COR-L47 (cell line): ENCODE measurements at regions not wholly inside any gene's neighbourhood (a gene's known extent, or its start where the extent isn't known, plus 50 kb on each side); places are given as distances from the start of the nearest gene placed in this dataset.

Experiments used
- DNase-seq: peaks from one replicate; lab custom pipeline; 2025; lab: John Stamatoyannopoulos, UW

DNA sequence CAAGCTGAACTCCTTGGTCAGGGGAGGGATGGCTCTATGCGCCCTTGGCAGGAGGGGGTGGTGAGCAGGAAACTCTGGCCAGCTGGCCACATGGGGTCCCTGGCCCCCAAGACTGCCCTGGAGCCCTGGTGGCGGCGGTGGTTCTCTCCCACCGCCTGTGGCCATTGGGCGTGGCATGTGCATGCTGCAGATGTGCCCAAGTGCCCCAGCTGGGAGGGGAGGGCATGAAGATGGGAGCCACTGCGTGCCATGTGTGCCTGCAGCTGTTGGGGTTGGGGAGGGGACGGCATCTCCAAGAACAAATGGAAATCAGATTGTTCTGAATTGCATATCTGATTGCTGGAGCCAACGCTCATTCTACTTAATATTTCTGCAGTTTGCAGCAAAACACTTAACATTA, 115.7 kb upstream of the IGF1 start:
- DNase-seq: no peak

DNA sequence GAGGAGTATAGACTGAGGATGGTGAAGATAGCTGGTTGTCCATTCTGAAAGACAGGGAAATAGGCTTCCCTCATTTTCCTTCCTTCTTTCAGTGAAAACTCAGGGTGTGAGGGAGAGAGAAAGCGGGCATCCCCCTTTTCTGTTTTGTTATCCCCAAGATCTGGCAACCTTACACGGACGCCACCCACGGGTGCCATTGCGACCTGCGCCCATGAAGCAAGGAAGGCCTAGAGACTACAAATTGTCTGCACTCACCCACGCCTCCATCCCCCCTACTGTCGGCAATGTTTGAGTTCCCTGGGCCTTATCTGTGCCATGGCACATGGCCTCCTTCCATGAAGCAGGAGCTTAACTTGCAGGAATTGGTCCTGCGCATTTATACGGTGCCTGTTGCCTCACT, 115.0 kb upstream of the IGF1 start:
- DNase-seq: no peak

DNA sequence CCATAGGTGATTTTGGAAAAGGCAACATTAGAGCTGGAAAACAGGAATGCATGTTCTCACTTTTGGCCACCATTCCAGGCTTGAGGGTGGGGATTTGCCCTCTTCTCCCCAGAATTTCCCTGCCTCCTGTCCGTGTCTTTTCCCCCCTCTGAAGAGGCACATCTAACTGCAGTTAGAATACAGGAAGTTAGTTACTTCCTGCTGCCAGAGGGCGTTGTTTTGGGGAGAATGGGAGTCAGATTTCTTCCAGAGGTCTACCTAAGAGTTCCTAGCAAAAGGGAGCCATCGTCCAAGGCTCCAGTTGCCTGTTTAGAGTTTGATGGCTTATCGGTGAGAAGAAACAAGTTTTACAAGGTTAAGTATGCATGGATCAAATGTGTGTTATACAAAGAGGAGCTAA, 112.8 kb upstream of the IGF1 start:
- no peak for DNase-seq

DNA sequence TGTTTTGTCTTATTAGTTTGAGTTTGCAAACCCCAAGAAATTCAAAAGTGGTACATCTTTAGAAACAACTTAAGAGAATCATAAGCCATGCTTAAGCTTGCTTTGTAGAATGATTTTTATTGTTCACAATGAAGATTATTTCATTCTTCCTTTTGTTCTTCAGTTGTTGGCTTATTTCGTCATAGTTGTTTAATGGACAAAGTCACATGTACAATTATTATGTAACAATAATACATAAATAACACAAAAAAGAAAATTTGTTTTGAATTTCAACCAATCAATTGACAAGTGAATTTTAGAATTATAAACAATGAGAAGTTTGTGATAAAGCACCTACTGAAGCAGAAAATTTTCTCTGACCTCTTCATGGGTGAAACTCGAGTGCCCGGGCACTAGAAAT, 111.8 kb upstream of the IGF1 start:
- no peak for DNase-seq

DNA sequence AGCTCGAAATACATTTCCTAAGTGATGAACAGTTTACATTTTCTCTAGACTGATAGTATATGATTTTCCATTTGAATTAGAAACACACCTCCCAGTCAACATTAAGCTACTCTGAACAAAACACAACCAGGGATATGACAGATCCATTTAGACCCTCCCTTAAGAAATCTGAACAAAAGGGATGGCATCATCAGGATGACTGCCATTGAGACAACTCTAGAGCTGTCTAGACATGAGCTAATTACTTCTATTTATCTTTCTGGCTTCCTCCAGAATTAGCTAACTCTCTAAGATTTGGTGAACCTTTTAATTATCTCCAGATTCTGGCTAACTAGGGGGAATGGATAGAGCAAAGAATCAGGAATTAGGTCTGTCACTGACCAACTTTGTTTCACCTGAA, 92.9 kb upstream of the IGF1 start:
- no peak for DNase-seq

DNA sequence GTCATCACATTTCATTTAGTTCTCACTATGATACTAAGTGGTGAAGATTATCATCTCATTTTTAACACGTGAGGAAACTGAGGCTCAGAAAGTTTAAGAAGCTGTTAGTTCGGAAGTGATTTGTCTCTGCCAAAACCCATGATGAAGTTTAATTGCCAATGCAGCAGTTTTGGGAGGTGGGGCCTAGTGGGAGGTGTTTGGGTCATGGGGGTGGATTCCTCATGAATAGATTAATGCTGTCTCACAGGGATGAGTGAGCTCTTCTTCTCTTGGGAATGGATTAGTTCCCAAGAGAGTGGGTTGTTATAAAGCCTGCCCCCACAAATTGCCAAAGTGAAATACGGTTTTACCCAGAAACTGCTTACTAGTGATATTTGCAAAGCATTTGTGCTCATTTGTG, 91.5 kb upstream of the IGF1 start:
- DNase-seq: no peak

DNA sequence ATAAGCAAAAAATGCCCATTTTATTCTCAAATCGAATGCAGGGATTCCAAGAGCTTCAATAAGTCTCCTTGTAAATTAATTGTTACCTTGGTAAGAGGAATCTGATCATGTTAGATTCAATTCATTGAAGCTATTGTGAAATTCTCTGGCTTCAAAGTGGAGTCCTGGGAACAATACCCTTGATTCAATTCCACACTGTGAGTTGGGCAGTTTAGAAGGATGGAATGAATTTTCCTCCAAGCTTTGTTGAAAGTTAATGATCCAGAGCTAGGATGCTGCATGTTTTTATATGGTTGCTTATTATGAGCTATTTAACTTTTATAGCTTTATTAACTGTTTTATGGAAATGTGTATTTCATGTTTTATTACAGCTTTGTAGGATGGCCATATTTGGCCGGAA, 89.9 kb upstream of the IGF1 start:
- DNase-seq: no peak

DNA sequence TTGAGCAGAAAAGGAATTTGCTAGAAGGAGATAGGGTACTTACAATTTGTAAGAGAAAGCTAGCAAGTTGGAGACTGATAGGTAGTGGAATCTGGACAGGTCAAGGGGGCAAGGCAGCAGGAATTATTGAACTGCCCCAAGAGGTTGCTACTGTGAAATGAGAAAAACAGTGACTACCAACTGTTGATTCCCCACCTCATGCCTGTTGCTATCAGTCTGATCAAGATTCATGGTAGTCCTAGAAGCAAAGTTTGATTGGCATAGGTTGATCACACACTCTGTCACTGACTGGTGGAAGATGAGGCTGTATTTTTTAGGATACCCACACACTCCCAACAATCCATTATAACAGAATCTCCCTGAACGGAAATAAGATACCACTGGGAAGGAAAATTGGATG, 89.4 kb upstream of the IGF1 start:
- no peak for DNase-seq

DNA sequence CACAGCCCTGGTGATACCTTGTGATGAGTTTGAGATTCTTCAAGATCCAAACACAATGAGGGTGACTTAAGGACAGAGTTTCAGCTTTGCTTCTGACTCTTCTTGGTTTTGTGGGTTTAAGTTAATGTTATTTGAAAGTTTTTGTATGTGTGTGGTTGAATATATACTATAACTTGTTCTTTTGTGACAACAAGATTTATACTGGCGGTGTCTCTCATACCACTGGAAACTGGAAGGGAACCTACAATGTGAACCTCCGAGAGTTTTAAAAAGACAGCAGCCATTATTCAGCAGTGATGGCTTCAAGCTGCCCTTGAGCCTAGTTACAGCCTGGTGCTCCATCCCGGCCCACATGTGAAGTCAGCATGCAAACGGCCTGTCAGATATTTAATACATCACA, 87.9 kb upstream of the IGF1 start:
- no peak for DNase-seq

DNA sequence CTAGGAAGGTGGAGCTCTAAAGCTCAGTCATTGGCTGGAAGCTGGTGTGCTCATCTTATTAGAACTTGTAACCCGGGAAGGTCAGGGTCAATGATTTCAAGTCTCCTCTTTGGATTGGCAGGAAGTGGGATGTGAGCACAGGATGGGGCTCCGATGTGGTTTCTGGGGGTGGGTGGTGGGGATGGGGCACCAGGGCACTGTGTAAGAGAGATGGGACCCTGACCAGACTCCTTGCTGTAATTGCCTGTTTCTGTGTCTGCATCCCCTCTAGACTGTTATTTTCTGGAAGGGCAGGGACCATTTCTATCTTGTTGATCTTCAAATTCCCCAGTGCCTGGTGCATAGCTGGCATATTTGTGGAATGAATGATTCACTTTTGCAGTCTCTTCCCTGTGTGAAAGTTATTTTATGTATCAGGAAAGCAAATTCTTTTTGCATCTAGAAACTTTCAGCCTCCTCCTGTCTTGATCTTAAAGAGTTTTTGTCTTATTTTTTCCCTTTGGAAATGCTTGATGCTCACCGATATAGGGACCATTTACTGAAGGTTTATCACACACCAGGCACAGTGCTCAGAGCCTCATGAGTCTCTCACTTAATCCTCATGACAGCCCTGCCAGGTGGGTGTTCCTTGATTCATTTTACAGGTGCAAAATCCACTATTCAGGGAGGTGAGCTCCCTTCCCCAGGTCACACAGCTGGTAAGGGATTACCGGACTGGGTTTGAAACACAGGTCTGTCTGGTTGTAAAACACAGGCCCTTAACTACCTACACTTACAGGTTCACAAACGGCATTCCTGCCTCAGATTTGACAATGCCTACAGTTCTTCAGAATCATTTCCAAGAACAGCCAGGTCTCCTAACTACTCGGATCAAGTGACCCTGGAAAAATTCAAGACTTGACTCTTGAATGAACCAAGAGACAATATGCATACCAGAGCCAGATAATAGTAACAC, 86.9 kb upstream of the IGF1 start:
- DNase-seq: no peak

DNA sequence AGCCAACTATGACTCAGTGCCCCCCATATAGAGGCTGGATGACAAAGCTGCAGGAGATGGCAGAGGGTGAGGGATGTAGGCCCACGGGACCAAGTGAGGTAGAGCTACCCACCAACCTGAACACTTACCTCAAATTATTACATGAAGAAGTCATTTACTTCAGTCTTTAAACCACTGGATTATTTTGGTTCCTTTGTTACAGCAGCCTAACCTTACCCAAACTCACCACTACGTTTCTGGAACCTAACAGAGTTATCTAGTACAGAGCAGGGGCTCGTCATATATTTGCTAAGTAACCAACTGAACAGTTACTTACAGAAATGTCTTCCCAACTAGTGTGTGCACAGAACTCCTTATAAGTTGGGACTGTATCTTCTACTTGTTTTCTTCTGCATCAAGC, 85.2 kb upstream of the IGF1 start:
- DNase-seq: no peak

DNA sequence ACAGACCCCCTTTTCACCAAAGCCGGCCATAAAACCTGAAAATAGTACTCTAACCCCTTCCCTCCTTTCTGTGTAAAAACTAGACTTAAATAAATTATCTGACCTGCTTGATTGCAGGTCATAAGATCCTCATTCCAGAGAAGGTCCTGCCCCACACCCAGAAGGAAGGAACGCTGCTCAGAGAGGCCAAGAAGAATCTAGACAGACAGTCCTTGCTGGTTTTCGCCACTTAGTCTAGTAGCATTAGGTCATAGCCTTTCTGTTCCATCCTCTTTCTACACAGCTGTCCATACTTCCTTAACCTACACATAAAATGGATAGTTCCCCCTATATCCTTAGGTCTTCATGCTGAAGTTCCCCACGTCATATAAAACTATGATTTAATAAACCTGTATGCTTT, 83.7 kb upstream of the IGF1 start:
- DNase-seq: no peak

DNA sequence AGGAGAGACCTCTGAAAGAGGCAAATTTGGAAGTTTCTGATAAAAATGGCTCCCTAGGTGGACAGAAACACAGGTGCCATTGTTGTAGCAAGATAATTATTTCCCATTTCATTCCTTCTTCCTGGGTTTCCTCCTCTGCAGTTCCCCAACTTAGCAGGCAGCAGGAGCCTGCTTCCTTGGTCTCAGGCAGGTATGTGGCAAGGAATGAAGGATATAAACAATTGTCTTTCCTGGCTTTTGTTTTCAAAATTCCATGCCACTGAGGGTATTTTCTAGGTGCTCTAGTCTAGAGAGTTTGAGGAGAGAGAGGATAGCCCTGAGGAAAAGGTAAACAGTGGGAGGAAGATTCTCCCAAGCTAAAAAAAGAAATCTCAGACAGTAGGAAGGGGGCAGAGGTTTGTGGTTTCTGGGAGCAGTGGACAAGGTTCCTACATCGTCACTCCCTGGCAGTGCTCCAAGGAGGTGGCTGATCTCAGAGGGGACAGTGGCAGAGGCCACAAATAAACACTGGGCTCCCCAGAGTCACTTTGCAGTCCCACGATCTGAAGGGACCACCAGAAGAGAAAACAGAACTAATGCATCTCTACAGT, 82.6 kb upstream of the IGF1 start:
- DNase-seq: no peak

DNA sequence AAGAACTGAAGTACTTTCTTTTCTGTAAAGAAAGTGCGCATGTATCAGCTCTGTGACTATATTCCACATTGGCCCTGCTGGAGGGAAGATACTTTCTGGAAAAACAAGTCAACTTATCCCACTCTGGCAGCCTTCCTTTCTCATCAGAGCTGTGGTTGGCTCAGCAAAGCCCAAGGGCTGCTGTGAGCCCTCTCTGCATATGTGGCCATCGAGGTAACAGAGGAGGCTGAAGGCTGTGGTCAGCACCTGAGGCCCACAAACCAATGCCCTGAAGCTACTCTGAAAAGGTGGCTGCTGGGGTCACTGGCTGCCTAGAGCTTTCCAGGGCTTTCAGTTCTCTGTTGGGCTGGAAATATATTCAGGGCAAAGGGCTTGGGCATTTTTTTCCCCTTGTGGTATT, 70.8 kb upstream of the IGF1 start:
- DNase-seq: no peak

DNA sequence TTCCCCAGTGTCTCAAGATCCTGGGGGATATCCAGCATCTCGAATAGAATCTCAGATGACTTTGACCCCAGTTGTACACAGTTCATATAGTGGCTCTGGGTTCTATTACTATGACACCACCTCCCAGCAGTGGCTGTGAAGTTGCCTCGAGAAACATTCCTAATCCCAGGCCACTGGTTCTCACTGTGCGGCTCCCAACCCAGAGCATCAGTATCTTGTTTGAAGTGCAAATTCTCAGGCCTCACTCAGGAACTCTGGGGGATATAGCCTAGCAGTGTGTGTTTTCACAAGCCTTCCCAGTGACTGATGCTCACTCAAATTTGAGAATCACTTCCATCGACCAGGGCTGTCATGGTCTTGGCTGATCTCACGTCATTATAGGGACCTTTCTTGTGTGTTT, 69.3 kb upstream of the IGF1 start:
- no peak for DNase-seq

DNA sequence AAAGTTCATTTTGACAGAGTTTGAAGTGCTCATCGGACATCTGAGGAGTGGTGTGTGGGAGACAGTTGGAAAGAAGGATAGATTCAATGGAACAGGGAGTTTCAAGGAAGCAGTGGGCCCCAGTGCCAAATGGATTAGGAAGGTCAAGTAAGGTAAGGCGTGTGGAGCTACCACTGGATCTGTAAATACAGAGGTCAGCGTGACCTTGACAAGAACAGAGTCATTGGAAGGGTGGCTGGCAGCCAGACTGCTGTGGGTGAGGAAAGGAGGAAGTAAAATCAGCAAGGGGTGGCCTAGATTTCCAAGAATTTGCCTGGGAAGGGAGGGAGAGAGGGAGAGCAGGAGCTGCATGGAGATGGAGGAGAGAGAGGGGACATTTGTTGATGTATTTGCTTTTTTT, 68.2 kb upstream of the IGF1 start:
- no peak for DNase-seq

DNA sequence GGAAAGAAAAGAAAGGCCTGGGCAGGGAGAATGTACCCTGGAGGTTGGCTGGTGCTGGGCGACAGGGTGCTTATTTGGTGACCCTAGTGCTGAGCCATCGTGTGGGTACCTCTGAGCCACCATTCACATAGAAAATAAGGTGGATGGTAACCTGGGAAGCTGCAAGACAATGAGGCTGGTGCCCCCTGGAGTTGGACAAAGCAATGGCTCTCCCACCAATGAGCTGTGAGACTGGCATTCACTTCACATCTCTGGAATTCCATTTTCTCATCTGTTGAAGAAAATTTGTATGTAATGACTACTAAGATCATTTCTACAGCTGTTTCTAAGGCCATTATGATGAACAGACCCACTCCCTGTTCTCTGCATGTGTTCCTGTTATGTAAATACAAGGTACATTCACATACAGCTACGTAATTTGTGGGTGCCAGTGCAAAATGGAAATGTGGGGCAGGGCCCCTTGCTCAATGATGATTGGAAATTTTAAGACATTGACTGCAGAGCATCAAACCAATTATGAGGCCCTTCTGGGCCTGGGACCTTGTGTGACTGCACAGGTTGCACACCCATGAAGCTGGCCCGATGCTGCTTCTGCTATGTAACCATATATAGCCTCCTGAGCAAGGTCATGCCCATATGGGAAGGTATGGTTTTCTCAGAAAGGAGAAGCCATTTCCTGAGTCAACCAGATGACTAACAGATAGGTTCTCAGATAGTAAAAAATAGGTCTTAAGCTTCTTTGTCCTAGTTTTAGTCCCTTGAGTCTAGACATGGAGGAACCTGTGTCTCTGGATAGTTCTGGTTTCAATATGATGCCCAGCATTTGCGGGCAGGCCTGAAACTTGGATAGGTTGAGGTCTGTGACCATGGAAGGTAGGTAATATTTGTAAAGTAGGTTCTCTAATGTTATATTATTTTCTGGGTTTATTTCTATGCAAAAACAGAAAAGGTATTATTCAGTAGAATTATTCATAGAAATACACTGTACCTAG, 63.4 kb upstream of the IGF1 start:
- DNase-seq: no peak

DNA sequence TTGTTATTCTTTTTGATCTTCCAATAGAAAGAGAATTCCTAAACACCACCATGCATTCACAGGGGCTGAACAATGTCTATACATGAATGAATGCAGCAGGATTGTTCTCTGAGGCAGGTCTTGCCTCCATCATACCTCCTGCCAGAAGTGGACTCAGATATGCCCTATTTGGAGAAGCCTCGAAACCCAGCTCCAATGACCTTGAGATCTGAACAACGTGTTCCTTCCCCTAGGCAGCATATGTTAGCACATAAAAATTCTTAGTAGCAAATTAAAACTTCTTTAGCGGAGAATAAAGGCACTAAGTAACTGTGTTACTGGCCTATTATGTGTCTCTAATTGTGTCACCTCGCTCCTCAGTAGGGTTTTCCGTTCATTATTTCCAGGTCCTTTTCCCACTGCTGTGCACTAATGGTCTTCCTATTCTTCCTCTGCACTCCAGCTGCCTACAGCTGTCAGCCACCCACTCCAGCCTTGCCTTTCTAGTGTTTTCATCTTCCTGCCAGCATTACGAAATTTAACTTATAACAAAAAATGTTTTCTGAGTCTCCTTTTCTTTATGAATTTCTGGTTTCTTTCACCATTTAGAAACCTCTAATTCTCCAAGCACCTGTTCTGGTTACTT, 62.6 kb upstream of the IGF1 start:
- no peak for DNase-seq

DNA sequence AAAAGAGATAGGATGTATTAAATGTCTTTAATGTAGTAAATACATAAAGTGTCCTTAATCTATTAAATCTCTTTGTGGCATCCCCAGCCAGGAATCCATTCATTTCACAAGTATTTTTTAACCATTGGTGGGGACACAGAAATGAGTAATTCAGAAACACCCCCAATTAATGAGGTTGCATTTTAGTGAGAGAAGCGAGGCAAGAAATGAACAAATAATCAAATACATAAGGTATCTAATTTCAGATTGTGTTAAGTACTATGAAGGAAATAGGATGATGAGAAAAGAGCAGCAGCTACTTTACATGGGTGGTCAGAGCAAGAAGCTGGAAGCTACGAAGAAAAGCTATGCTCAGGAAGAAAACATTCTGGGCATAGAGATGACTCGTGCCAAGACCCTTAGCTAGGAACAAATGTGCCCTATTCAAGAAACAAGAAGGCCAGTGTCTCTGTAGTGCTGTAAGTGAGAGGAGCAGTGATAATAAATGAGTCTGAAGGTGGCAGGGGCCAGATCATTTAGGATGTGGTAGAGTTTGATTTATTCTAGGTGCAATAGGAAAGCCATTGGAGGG, 60.5 kb upstream of the IGF1 start:
- DNase-seq: no peak

DNA sequence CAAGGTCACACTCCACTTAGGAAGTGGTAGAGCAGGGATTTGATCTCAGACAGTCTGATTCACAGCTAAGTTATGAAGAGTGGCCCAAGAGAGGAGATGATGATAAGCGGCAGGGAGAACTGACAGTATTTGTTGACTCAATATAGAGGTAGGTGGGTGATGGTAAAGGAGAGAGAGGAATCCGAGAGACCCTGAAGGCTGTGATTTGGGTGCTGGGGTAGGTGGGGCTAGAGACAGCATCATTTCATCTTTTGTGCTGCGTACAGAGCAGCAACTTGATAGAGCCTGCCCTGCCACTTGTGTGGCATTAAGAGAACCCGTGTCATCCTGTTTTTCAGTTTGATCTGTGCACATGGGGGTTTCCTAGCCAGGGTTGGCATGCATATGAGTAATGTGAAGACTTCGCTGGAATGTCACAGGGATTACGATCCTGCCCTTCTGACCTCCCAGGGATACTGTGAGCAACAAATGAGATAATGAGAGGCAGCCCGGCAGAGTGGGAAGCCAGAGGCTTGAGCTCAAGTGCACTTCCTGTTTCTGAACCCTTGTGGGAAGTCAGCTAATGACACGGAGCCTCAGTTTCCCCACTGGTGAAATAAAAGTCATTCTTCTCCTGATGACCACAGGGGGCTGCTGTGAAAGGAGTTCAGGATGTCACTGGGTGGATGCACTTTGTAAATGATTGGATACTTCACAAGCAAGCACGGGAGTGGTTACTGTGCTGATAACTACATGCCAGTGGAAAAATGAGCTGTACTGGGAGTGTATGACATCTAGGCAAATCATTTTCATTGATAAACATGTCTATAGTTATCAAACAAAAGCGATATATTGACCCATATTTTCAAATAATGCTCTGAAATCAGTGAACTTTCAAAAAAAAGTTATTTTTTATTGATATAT, 59.5 kb upstream of the IGF1 start:
- no peak for DNase-seq

DNA sequence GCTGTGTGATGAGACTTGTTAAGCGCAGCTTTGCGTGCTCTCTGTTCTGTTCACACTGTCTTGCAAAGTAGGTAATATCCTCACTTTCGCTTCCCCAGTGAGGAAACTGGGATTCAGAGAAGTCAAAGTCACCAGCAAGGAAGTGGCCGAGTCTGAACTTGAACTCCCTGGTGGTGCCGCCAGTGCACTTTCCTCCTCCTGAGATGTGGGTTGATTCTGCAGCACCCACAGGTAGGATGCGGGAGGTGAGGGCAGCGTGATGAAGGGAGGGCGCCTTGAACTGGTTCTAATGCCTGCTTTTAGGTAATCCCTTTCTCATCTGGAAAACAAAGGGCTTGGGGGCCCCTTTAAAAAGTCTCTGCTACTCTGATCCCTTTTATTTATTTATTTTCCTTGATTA, 54.9 kb upstream of the IGF1 start:
- DNase-seq: no peak
